ENCODE measurements at regions not wholly inside any gene's neighbourhood (a gene's known extent, or its start where the extent isn't known, plus 50 kb on each side); places are given as distances from the start of the nearest gene placed in this dataset.

GRCh38 chr1:58881471-58881994, 97.7 kb upstream of the JUN start (continued):
- no peak for TF ChIP-seq ZBTB40 (IDR thresholded peaks at IDR 0.05)
- no peak for TF ChIP-seq ZBTB40 (CRISPR knock-in tag; IDR thresholded peaks at IDR 0.05)
- TF ChIP-seq ZBTB49 (CRISPR knock-in tag; IDR thresholded peaks at IDR 0.05; ENCODE audit: borderline replicate concordance) = no peak
- TF ChIP-seq DACH1 (IDR thresholded peaks at IDR 0.05; ENCODE audit: partially characterized antibody) = peak; percentile 78
- peak; percentile 93 for TF ChIP-seq HDAC2 (IDR thresholded peaks at IDR 0.05)
- TF ChIP-seq ZNF740 (CRISPR knock-in tag; IDR thresholded peaks at IDR 0.05) = no peak
- TF ChIP-seq ZNF740 (tag; IDR thresholded peaks at IDR 0.05) = 0 out of 4 replicates have a peak, but pooled peaks of 1 of the 2 experiments have one; percentile 29
- TF ChIP-seq MYBL2 (IDR thresholded peaks at IDR 0.05; ENCODE audit: low read depth) = no peak
- no peak for TF ChIP-seq MYBL2 (CRISPR knock-in tag; IDR thresholded peaks at IDR 0.05; ENCODE audit: borderline replicate concordance)
- peak; percentile 79 to 96; a peak in 3 of 4 replicates for TF ChIP-seq RCOR1 (IDR thresholded peaks at IDR 0.05; ENCODE audit: borderline replicate concordance in 1 of 2, low read depth in 2 of 2, low read length in 2 of 2)
- TF ChIP-seq HINFP (tag; conservative IDR thresholded peaks at IDR 0.05; ENCODE audit: low read depth) = 0 out of 2 replicates have a peak, but pooled peaks have one; percentile 33
